WTC11 (cell line): ENCODE measurements at regions not wholly inside any gene's neighbourhood (a gene's known extent, or its start where the extent isn't known, plus 50 kb on each side); places are given as distances from the start of the nearest gene placed in this dataset.

Experiments used
- ATF1 ChIP-seq: sonication (generic); formaldehyde crosslinking; IDR thresholded peaks from 2 replicates; pipeline ENCODE4 v1.8.1; 2023; ENCODE audit warnings: mild to moderate bottlenecking, moderate library complexity, missing genetic modification reagents
- EMX1 ChIP-seq: fragments of 250-450 bp; sonication (Bioruptor Pico); IDR thresholded peaks from 2 replicates; pipeline ENCODE4 v1.8.0; 2021; ENCODE audit warnings: mild to moderate bottlenecking
- FOXP1 ChIP-seq: sonication (generic); formaldehyde crosslinking; IDR thresholded peaks from 2 replicates; pipeline ENCODE4 v1.8.0; 2022; ENCODE audit warnings: missing genetic modification reagents, mild to moderate bottlenecking, moderate library complexity, borderline replicate concordance
- SOX15 ChIP-seq: fragments of 250-450 bp; sonication (Bioruptor Pico); IDR thresholded peaks from 2 replicates; pipeline ENCODE4 v1.9.0; 2021; ENCODE audit warnings: mild to moderate bottlenecking
- USF1 ChIP-seq: sonication (generic); formaldehyde crosslinking; IDR thresholded peaks from 2 replicates; pipeline ENCODE4 v1.8.0; 2022; ENCODE audit warnings: mild to moderate bottlenecking, missing genetic modification reagents
- TF ChIP-seq, protein P1 (sequence below): fragments of 200-600 bp; IDR thresholded peaks from 2 replicates; pipeline ENCODE4 v1.8.0; 2022; ENCODE audit warnings: antibody characterized with exemption

GRCh38 chr1:106526650-106527049, 529.8 kb upstream of the PRMT6 start:
- TF ChIP-seq, protein P1, sequence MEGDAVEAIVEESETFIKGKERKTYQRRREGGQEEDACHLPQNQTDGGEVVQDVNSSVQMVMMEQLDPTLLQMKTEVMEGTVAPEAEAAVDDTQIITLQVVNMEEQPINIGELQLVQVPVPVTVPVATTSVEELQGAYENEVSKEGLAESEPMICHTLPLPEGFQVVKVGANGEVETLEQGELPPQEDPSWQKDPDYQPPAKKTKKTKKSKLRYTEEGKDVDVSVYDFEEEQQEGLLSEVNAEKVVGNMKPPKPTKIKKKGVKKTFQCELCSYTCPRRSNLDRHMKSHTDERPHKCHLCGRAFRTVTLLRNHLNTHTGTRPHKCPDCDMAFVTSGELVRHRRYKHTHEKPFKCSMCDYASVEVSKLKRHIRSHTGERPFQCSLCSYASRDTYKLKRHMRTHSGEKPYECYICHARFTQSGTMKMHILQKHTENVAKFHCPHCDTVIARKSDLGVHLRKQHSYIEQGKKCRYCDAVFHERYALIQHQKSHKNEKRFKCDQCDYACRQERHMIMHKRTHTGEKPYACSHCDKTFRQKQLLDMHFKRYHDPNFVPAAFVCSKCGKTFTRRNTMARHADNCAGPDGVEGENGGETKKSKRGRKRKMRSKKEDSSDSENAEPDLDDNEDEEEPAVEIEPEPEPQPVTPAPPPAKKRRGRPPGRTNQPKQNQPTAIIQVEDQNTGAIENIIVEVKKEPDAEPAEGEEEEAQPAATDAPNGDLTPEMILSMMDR: no peak
- no peak for TF ChIP-seq SOX15 (CRISPR knock-in tag)
- no peak for TF ChIP-seq FOXP1 (CRISPR knock-in tag)
- TF ChIP-seq USF1: no peak
- TF ChIP-seq ATF1 (CRISPR knock-in tag): no peak
- TF ChIP-seq EMX1 (CRISPR knock-in tag): no peak
